GM12891 (cell line): ENCODE measurements at regions not wholly inside any gene's neighbourhood (a gene's known extent, or its start where the extent isn't known, plus 50 kb on each side); places are given as distances from the start of the nearest gene placed in this dataset.
A peak's percentile ranks its signal among the peaks of the same experiment; 100 is the strongest.
"Not testable (repeated sequence)": the region's sequence is repeated elsewhere in the genome, so short reads cannot be mapped to it uniquely, and the experiment has no call there.

Experiments used
- DNase-seq: peaks from one replicate; pipeline ENCODE4 v3.0.0; 2011; ENCODE audit warnings: low spot score; ENCODE audit not compliant: insufficient read length
- FAIRE-seq: peaks from 2 replicates; lab custom pipeline; 2011; peaks lifted over from hg19 to GRCh38; lab: Jason Lieb, UNC
- PAX5 ChIP-seq: IDR thresholded peaks from 2 replicates; pipeline ENCODE4 v1.6.1; 2011; ENCODE audit warnings: low read length, moderate library complexity, mild to moderate bottlenecking; ENCODE audit not compliant: insufficient read depth, severe bottlenecking
- POLR2A ChIP-seq: IDR thresholded peaks from 2 replicates; pipeline ENCODE4 v1.6.1; 2011; ENCODE audit warnings: low read depth, low read length, control low read depth
- POLR2AphosphoS5 ChIP-seq: IDR thresholded peaks from 2 replicates; pipeline ENCODE4 v1.6.1; 2011; ENCODE audit warnings: low read depth, low read length, control low read depth
- POU2F2 ChIP-seq: IDR thresholded peaks from 2 replicates; pipeline ENCODE4 v1.6.1; 2011; ENCODE audit warnings: low read depth, mild to moderate bottlenecking, control low read depth, low read length, moderate library complexity
- SPI1 ChIP-seq: IDR thresholded peaks from 2 replicates; pipeline ENCODE4 v1.6.1; 2011; ENCODE audit warnings: low read depth, low read length, control low read depth
- TAF1 ChIP-seq: IDR thresholded peaks from 2 replicates; pipeline ENCODE4 v1.6.1; 2011; ENCODE audit warnings: low read depth, low read length, control low read depth

DNA sequence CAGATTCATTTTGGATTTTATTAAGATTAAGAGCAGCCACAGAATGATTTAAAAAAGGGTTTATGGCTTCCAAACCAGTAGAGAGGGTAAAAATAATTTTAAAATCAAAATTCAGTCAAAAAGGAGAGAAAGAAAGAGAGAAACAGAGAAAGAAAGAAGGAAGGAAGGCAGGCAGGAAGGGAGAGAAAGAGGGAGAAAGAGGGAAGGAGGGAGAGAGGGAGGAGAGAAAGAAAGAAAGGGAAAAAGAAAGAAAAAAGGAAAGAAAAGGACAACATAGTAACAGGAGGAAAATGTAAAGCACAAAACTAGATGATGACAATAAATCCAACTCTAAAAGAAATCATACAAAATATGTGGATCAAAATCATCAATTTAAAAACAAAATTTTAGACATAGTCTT is 79.6 kb upstream of the FRG1 start:
- no peak for TF ChIP-seq POLR2A
- no peak for TF ChIP-seq SPI1
- TF ChIP-seq PAX5 = no peak
- no peak for TF ChIP-seq POU2F2
- TF ChIP-seq TAF1 = no peak
- no peak for TF ChIP-seq POLR2AphosphoS5
- FAIRE-seq = no peak

DNA sequence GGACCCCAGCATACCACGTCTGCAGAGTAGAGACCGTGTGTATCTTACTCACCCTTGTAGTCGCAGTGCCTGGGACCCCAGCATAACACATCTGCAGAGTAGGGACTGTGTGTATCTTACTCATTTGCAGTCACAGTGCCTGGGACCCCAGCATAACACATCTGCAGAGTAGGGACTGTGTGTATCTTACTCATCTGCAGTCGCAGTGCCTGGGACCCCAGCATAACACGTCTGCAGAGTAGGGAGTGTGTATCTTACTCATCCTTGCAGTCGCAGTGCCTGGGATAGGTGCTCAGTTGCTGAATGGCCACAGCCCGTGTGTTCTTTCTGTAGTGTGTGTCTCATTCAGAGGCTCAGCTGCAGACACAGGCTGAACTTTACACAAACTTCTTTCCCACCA is 71.4 kb upstream of the FRG1 start:
- no peak for DNase-seq
- no peak for TF ChIP-seq POLR2AphosphoS5
- TF ChIP-seq POLR2A = no peak
- no peak for TF ChIP-seq SPI1
- no peak for TF ChIP-seq TAF1
- no peak for TF ChIP-seq PAX5
- no peak for TF ChIP-seq POU2F2
- FAIRE-seq = peak; percentile 13

More for the DNA sequence above, 79.6 kb upstream of the FRG1 start:
- DNase-seq = no peak

DNA sequence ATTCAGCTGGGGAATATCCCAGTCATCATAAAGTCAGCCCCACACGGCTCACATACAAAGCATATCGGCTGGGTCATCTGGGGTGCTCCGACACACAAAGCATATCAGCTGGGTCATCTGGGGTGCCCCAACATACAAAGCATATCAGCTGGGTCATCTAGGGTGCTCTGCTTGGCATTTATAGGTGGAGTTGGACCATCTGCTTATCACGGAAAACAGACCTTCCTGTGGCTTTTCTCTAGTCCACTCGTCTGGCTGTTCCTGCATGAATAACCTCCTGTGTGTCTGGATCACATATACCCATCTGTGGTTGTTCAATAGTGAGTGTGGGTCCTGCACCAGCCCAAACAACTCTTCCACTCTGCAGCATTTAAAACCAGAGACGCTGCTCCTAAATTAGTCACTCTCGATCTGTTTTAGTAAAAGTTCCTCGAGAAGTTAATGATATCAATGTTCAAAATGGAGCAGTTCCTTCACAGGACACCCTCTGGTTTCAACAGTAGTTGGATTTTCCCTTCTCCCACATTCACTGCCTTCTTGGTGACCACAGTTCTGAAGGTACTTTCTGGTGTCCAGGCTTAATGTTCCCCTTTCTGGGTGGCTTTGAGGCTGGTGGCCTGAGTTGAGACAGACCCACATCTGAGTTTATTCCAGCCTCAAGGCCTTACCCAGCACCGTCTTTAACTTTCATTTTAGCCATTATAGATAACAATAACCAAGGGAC is 70.0 kb upstream of the FRG1 start:
- TF ChIP-seq PAX5 (no peak), POU2F2 (no peak), POLR2AphosphoS5 (no peak), TAF1 (no peak), SPI1 (no peak), POLR2A (no peak)
- DNase-seq = no peak
- no peak for FAIRE-seq

- no peak for FAIRE-seq
Observed at GRCh38 chr4:189874591-189874990, 66.1 kb upstream of the FRG1 start.

DNA sequence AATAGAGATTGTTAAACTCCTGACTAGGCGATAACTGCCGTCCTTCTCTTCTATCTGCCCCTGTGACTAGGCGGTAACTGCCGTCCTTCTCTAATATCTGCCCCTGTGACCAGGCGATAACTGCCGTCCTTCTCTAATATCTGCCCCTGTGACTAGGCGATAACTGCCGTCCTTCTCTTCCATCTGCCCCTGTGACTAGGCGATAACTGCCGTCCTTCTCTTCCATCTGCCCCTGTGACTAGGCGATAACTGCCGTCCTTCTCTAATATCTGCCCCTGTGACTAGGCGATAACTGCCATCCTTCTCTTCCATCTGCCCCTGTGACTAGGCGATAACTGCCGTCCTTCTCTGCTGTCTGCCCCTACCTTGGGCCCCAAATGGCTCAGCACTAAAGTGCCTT is 59.5 kb upstream of the FRG1 start:
- peak; percentile 92 for FAIRE-seq
- DNase-seq = not testable (repeated sequence)

More at GRCh38 chr4:189874591-189874990, 66.1 kb upstream of the FRG1 start:
- DNase-seq = no peak
- no peak for TF ChIP-seq SPI1
- TF ChIP-seq POLR2AphosphoS5 = no peak
- no peak for TF ChIP-seq POLR2A

GRCh38 chr4:189888407-189888806 is 52.3 kb upstream of the FRG1 start:
- FAIRE-seq, DNase-seq: not testable (repeated sequence)
